ENCODE measurements at regions not wholly inside any gene's neighbourhood (a gene's known extent, or its start where the extent isn't known, plus 50 kb on each side); places are given as distances from the start of the nearest gene placed in this dataset.

- Histone ChIP-seq H2AK5ac (ENCODE audit: insufficient read length, low read length) (no peak overlapping the region), H3K56ac (ENCODE audit: insufficient read length, low read depth, low read length) (no peak overlapping the region), H3K23ac (ENCODE audit: insufficient read length, low read depth, low read length) (no peak overlapping the region), H2BK12ac (ENCODE audit: insufficient read length, low read depth, low read length) (no peak overlapping the region), H4K5ac (ENCODE audit: insufficient read length, low read depth, low read length) (no peak overlapping the region), H2BK120ac (ENCODE audit: low read depth, low read length, poor library complexity, severe bottlenecking) (no peak overlapping the region), H3K79me2 (ENCODE audit: insufficient read depth, low read length) (no peaks in the 10 kb centered on the region), H3K4me2 (ENCODE audit: insufficient read depth, insufficient read length, low read length) (no peak overlapping the region), H2BK5ac (ENCODE audit: insufficient read length, low read length) (no peak overlapping the region), H4K8ac (replicated peaks; ENCODE audit: insufficient read length, low read depth, low read length) (no peak overlapping the region), H3K27me3 (ENCODE audit: insufficient read depth, low read length) (no peaks in the 10 kb centered on the region; the same call in 1 of the 2 replicates), H3K4ac (ENCODE audit: low read depth, low read length) (no peak overlapping the region), H3K18ac (ENCODE audit: insufficient read length, low read depth, low read length) (no peak overlapping the region), H3K9ac (ENCODE audit: extremely low read depth, insufficient read length, low read length) (no peak overlapping the region), H3K27ac (ENCODE audit: insufficient read length, low read depth, low read length) (no peak overlapping the region), H3K4me1 (ENCODE audit: insufficient read depth, low read length) (no peaks in the 10 kb centered on the region), H3K23me2 (ENCODE audit: insufficient read length, low read depth, low read length, poor library complexity, severe bottlenecking) (no peaks in the 10 kb centered on the region), H4K20me1 (ENCODE audit: control insufficient read depth, insufficient read depth, insufficient read length) (no peaks in the 10 kb centered on the region), H2BK15ac (ENCODE audit: low read depth, low read length) (no peak overlapping the region), H3K9me3 (ENCODE audit: control insufficient read depth, low read depth, low read length) (no peaks in the 10 kb centered on the region), H3K79me1 (ENCODE audit: insufficient read depth, low read depth, low read length, poor library complexity, severe bottlenecking) (no peaks in the 10 kb centered on the region), H2BK20ac (ENCODE audit: low read depth, low read length, poor library complexity, severe bottlenecking) (no peak overlapping the region), H2AFZ (ENCODE audit: low read length) (no peak overlapping the region), H3T11ph (ENCODE audit: low read length) (no peak overlapping the region), H3K14ac (ENCODE audit: insufficient read depth, low read length) (no peak overlapping the region), H4K91ac (ENCODE audit: insufficient read length, low read depth, low read length) (no peak overlapping the region)
- peaks cover 10 to 15% (median 14%) of the 10 kb centered on the region in 3 experiments for H3K36me3 Mint-ChIP-seq (ENCODE audit: insufficient read depth in 1 of 3, low read depth in 3 of 3)
- no peak for TF ChIP-seq CTCF (conservative IDR thresholded peaks at IDR 0.05)
- H3K9me3 Mint-ChIP-seq: peaks cover 18 to 25% of the 10 kb centered on the region in 2 experiments; a peak in 4 of 5 replicates
- DNase-seq: no peak
- H3K4me3 Mint-ChIP-seq: no peak overlapping the region; a peak in 1 of 5 replicates
- no CpG with 5 or more reads among the region's 3 CpGs for WGBS (ENCODE audit: extremely low coverage, insufficient read length, low lambda C conversion rate)
- no peaks in the 10 kb centered on the region for H3K27me3 Mint-ChIP-seq (ENCODE audit: low read depth)
- no peak overlapping the region for H3K27ac Mint-ChIP-seq
- H3K4me1 Mint-ChIP-seq: no peaks in the 10 kb centered on the region
Observed at GRCh38 chr1:164256456-164256855, 302.5 kb upstream of the PBX1 start.
